AG10803 (cell line): ENCODE measurements at regions not wholly inside any gene's neighbourhood (a gene's known extent, or its start where the extent isn't known, plus 50 kb on each side); places are given as distances from the start of the nearest gene placed in this dataset.

Experiments
- DNase-seq: peaks from one replicate; pipeline ENCODE4 v3.0.0; 2010; ENCODE audit warnings: low read depth
- H3K4me3 ChIP-seq: 2 replicates; pipeline ENCODE4 v1.5.1; 2011; ENCODE audit warnings: mild to moderate bottlenecking, low read length, control low read depth
- CTCF ChIP-seq: conservative IDR thresholded peaks from 2 replicates; pipeline ENCODE4 v1.5.1; 2011; ENCODE audit warnings: mild to moderate bottlenecking, low read length, control low read depth, inconsistent platforms

GRCh38 chr7:9013940-9014339 is 580.5 kb downstream of the NXPH1 start:
- no peak for TF ChIP-seq CTCF
- DNase-seq: no peak
- H3K4me3 ChIP-seq: no peak overlapping the region

GRCh38 chr7:9017286-9017685 is 583.9 kb downstream of the NXPH1 start:
- TF ChIP-seq CTCF: no peak
- H3K4me3 ChIP-seq: no peak overlapping the region
- no peak for DNase-seq

- no peak overlapping the region for H3K4me3 ChIP-seq
- TF ChIP-seq CTCF: no peak
- DNase-seq: no peak
Measured at GRCh38 chr7:9022456-9022855, 589.0 kb downstream of the NXPH1 start.

GRCh38 chr7:9023675-9024294 is 590.4 kb downstream of the NXPH1 start:
- no peak for TF ChIP-seq CTCF
- DNase-seq: no peak
- no peak overlapping the region for H3K4me3 ChIP-seq

GRCh38 chr7:9026121-9026520 is 592.7 kb downstream of the NXPH1 start:
- no peak for TF ChIP-seq CTCF
- no peak for DNase-seq
- H3K4me3 ChIP-seq: no peak overlapping the region

- H3K4me3 ChIP-seq: no peak overlapping the region
- TF ChIP-seq CTCF: no peak
- DNase-seq: no peak
Measured at GRCh38 chr7:9028012-9028411, 594.6 kb downstream of the NXPH1 start.

GRCh38 chr7:9029681-9030530 is 596.5 kb downstream of the NXPH1 start:
- no peak for DNase-seq

More at GRCh38 chr7:9029681-9030530, 596.5 kb downstream of the NXPH1 start:
- no peak overlapping the region for H3K4me3 ChIP-seq
- no peak for TF ChIP-seq CTCF
